ENCODE measurements at regions not wholly inside any gene's neighbourhood (a gene's known extent, or its start where the extent isn't known, plus 50 kb on each side); places are given as distances from the start of the nearest gene placed in this dataset.

DNA sequence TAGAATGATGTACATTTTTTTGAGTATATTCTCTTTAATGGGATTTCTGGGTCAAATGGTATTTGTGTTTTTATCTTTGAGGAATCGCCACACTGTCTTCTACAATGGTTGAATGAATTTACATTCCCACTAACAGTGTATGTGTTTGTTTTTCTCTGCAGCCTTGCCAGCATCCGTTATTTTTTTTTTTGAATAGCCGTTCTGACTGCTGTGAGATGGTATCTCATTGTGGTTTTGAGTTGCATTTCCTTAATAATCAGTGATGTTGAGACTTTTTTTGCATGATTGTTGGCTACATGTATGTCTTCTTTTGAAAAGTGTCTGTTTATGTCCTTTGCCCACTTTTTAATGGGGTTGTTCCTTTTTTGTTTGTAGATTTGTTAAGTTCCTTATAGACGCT lies 172.7 kb upstream of the CDH8 start:
- Histone ChIP-seq H3K4me2 (ENCODE audit: low read length) (no peak overlapping the region), H3K9me3 (replicated peaks; ENCODE audit: low read length) (peaks cover 2% of the 10 kb centered on the region), H3K4me3 (ENCODE audit: low read length) (no peak overlapping the region), H3K9ac (ENCODE audit: low read depth, low read length) (no peak overlapping the region), H3K27me3 (ENCODE audit: control insufficient read depth, insufficient read depth, low read length) (no peaks in the 10 kb centered on the region), H3K4me1 (ENCODE audit: control insufficient read depth, insufficient read depth, low read length) (no peaks in the 10 kb centered on the region), H3K36me3 (ENCODE audit: insufficient read depth, low read length) (no peaks in the 10 kb centered on the region)

DNA sequence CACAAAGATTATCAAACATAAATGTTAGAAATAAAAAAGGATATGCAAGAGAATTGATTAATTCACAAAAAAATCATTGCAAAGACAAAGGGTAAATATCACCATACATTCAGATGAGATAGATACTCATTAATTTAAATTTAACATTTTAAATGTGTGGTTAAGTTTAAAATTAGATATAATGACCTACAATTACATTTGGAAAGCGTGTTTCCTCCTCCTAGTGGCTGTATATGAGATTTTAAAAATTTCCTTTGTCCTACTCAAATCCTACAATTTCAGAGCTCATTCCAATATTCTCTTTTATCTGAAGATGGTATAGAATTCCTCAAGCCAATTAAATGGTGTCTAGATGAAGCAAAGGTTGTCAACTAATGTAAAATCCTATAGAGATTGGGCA lies 169.2 kb upstream of the CDH8 start:
- no peaks in the 10 kb centered on the region for H3K4me1 ChIP-seq (ENCODE audit: control insufficient read depth, insufficient read depth, low read length)
- no peak overlapping the region for H3K4me3 ChIP-seq (ENCODE audit: low read length)
- peaks cover 3% of the 10 kb centered on the region for H3K9me3 ChIP-seq (replicated peaks; ENCODE audit: low read length)
- no peak overlapping the region for H3K4me2 ChIP-seq (ENCODE audit: low read length)
- no peaks in the 10 kb centered on the region for H3K36me3 ChIP-seq (ENCODE audit: insufficient read depth, low read length)
- H3K27me3 ChIP-seq (ENCODE audit: control insufficient read depth, insufficient read depth, low read length): no peaks in the 10 kb centered on the region
- H3K9ac ChIP-seq (ENCODE audit: low read depth, low read length): no peak overlapping the region

DNA sequence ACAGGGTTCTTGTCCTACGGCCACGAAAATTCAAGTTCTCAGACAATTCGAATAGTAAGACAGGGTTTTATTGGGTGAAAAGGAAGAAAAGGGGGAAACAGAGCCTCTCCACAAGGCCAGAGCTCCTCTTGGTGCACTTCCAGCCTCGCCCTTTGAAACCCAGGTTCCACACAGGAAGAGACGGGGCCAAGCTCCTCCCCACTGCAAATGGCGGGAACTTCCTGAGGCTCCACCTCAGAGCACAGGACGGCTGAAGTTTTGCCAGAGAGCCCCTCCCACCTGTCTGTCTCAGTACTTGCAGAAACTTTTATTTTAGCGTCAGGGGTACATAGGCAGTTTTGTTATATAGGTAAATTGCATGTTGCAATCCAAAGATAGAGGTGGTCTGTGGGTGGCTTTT lies 165.7 kb upstream of the CDH8 start:
- no peaks in the 10 kb centered on the region for H3K4me1 ChIP-seq (ENCODE audit: control insufficient read depth, insufficient read depth, low read length)
- H3K27me3 ChIP-seq (ENCODE audit: control insufficient read depth, insufficient read depth, low read length): no peaks in the 10 kb centered on the region
- no peak overlapping the region for H3K9ac ChIP-seq (ENCODE audit: low read depth, low read length)
- H3K36me3 ChIP-seq (ENCODE audit: insufficient read depth, low read length): no peaks in the 10 kb centered on the region
- H3K9me3 ChIP-seq (replicated peaks; ENCODE audit: low read length): peaks cover 3% of the 10 kb centered on the region
- no peak overlapping the region for H3K4me2 ChIP-seq (ENCODE audit: low read length)
- no peak overlapping the region for H3K4me3 ChIP-seq (ENCODE audit: low read length)

DNA sequence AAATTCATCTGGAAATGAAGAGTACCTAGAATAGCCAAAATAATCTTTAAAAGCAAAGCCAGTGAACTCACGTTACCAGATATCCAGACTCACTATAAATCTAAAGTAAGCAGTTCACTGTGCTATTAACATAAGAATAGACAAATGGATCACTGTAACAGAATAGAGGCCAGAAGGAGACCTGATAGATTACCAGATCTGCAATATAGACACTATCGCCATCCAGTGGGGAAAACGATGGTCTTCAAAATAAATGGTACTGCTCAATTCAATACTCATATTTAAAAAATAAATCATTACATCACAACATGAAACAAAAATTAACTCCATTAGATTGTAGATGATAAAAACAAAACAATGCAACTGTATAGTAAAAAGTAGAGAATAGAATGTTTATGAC lies 158.6 kb upstream of the CDH8 start:
- no peak overlapping the region for H3K4me2 ChIP-seq (ENCODE audit: low read length)

DNA sequence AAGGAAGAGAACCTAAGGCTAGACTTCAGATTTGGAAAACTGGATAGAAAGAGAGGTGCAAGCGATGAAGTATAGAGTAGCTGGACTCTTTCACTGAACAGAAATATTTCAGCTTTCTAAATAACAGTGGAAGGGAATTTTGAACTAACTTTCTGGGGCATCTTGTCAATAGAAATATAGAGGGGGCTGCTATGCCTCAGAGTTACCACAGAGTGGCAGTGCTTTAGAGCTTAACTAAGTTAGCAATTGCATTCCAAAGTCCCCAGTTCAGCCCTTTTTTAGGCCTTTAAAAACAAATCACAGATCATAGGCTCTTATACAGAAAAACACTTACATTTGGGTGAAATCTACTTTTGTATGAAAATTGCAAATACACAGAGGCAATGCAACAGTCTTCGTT lies 154.2 kb upstream of the CDH8 start:
- Histone ChIP-seq H3K4me2 (ENCODE audit: low read length) (no peak overlapping the region), H3K9ac (ENCODE audit: low read depth, low read length) (no peak overlapping the region), H3K9me3 (replicated peaks; ENCODE audit: low read length) (peaks cover 10% of the 10 kb centered on the region), H3K4me1 (ENCODE audit: control insufficient read depth, insufficient read depth, low read length) (no peaks in the 10 kb centered on the region), H3K36me3 (ENCODE audit: insufficient read depth, low read length) (no peaks in the 10 kb centered on the region), H3K27me3 (ENCODE audit: control insufficient read depth, insufficient read depth, low read length) (no peaks in the 10 kb centered on the region), H3K4me3 (ENCODE audit: low read length) (no peak overlapping the region)

More for the DNA sequence above, 158.6 kb upstream of the CDH8 start:
- Histone ChIP-seq H3K36me3 (ENCODE audit: insufficient read depth, low read length) (no peaks in the 10 kb centered on the region), H3K27me3 (ENCODE audit: control insufficient read depth, insufficient read depth, low read length) (no peaks in the 10 kb centered on the region), H3K9me3 (replicated peaks; ENCODE audit: low read length) (peaks cover 5% of the 10 kb centered on the region), H3K4me3 (ENCODE audit: low read length) (no peak overlapping the region), H3K9ac (ENCODE audit: low read depth, low read length) (no peak overlapping the region), H3K4me1 (ENCODE audit: control insufficient read depth, insufficient read depth, low read length) (no peaks in the 10 kb centered on the region)

DNA sequence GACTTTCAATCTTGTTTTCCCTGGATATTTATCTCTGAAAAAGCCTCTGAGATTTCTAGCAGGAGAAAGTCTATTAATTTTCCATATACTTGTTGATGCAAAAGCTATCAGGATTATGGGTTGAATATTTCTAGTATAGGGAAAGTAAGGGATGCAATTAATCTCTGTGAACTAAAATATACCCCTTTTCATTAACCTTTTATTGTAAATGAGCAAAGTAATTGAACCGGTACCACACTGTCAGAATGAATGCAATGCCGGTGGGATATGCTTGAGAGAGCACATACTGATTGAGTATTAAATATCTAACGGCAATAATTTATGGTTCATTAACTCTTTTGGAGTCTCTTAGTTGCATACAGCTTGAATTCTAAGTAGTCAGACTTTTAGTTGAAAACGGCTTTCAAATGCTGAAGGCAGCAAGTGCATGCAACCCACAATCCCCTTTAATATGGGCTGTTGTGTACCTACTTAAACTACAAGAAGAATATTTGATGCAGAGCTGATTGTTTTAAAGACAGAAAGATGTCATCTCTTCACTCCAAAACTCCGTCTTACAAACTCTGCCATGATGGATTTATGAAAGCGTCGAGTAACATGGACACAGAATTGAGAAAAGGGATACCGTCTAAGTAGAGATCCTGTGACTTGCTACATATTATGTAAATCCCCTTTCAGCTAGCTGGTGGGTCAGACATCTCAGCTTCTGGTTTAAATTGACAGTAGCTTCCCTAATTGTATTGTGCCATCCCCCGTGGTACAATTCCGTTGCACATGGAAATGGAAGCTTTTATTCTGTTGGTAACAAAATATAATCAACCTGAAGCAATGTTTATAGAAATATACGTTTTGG lies 141.3 kb upstream of the CDH8 start:
- no peak overlapping the region for H3K4me3 ChIP-seq (ENCODE audit: low read length)
- no peaks in the 10 kb centered on the region for H3K27me3 ChIP-seq (ENCODE audit: control insufficient read depth, insufficient read depth, low read length)
- no peak overlapping the region for H3K4me2 ChIP-seq (ENCODE audit: low read length)
- H3K36me3 ChIP-seq (ENCODE audit: insufficient read depth, low read length): no peaks in the 10 kb centered on the region
- H3K9me3 ChIP-seq (replicated peaks; ENCODE audit: low read length): peaks cover 4% of the 10 kb centered on the region
- H3K9ac ChIP-seq (ENCODE audit: low read depth, low read length): no peak overlapping the region
- no peaks in the 10 kb centered on the region for H3K4me1 ChIP-seq (ENCODE audit: control insufficient read depth, insufficient read depth, low read length)

DNA sequence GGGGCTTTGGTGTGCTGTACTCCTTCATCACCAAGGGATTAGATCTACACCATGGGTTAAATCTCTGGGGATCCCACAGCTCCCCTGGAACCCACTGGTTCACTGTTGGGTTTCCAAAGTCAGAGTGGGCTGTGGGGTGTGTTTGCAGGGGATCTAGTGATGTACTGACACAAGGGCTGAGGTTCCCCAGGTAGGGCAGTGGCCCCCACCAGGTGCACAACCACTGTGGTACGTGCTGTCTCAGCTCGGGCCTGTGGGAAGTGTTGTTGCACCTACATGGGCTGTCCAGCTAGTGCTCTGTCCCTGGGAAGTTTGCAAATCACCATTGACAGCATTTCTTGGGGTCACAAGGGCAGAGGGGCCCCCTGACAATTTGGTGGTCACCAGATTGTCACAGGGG lies 134.4 kb upstream of the CDH8 start:
- Histone ChIP-seq H3K4me2 (ENCODE audit: low read length) (no peak overlapping the region), H3K4me3 (ENCODE audit: low read length) (no peak overlapping the region), H3K4me1 (ENCODE audit: control insufficient read depth, insufficient read depth, low read length) (no peaks in the 10 kb centered on the region), H3K27me3 (ENCODE audit: control insufficient read depth, insufficient read depth, low read length) (no peaks in the 10 kb centered on the region), H3K9me3 (replicated peaks; ENCODE audit: low read length) (peaks cover 4% of the 10 kb centered on the region), H3K36me3 (ENCODE audit: insufficient read depth, low read length) (no peaks in the 10 kb centered on the region), H3K9ac (ENCODE audit: low read depth, low read length) (no peak overlapping the region)

DNA sequence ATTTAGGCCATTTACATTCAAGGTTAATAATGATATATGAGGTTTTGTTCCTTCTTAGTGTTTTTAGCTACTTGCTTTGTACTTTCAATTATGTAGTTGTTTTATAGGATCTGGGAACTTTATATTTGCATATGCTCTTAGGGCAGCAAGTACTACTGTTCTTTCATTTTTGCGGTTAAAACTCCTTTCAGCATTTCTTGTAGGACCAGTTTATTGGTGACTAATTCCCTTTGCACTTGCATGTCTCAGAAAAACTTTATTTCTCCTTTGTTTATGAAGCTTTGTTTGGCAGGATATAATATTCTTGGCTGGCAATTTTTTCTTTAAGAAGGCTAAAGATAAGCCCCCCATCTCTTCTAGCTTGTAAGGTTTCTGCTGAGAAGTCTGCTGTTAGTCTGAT lies 131.3 kb upstream of the CDH8 start:
- H3K27me3 ChIP-seq (ENCODE audit: control insufficient read depth, insufficient read depth, low read length): no peaks in the 10 kb centered on the region
- no peak overlapping the region for H3K4me2 ChIP-seq (ENCODE audit: low read length)

DNA sequence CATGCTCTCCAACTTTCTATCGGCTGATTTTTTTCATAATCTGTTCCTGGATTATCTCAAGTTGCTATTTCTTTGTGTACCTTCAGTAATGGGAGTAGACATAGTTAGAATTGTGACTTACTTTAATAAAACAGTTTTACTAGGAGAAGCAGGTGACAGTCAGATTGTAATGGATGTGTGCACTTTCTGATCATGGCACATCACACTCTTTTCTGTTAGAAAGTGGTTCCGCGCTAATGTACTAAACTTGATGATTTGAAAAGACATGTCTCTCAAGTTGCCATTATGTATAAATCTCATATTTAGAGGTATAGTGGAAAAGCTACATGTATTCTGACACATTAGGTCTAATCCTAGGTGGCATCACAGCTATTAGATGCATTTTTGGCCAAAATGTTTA lies 121.3 kb upstream of the CDH8 start:
- Histone ChIP-seq H3K4me3 (ENCODE audit: low read length) (no peak overlapping the region), H3K9ac (ENCODE audit: low read depth, low read length) (no peak overlapping the region), H3K4me1 (ENCODE audit: control insufficient read depth, insufficient read depth, low read length) (no peaks in the 10 kb centered on the region), H3K9me3 (replicated peaks; ENCODE audit: low read length) (peaks cover 3% of the 10 kb centered on the region), H3K36me3 (ENCODE audit: insufficient read depth, low read length) (no peaks in the 10 kb centered on the region), H3K4me2 (ENCODE audit: low read length) (no peak overlapping the region), H3K27me3 (ENCODE audit: control insufficient read depth, insufficient read depth, low read length) (no peaks in the 10 kb centered on the region)

More for the DNA sequence above, 131.3 kb upstream of the CDH8 start:
- H3K4me3 ChIP-seq (ENCODE audit: low read length): no peak overlapping the region
- no peaks in the 10 kb centered on the region for H3K36me3 ChIP-seq (ENCODE audit: insufficient read depth, low read length)
- H3K9me3 ChIP-seq (replicated peaks; ENCODE audit: low read length): peaks cover 1% of the 10 kb centered on the region
- H3K9ac ChIP-seq (ENCODE audit: low read depth, low read length): no peak overlapping the region
- no peaks in the 10 kb centered on the region for H3K4me1 ChIP-seq (ENCODE audit: control insufficient read depth, insufficient read depth, low read length)

DNA sequence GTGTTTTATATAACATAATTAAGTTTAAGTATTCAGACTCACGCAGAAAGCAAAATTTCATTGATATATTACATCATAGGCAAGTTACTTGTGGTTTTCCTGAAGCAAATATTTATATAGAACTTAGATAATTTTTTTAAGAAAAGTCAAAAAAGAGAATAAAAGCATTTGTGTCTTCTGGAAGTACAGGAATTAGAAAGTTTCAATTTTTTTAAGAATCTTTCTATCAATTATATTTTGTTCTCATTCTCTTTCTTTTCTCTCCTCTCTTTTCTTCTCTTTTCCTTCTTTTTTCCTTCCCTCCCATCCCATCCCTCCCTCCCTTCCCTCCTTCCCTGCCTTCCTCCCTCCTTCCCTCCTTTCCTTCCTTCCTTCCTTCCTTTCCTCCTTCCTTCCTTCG lies 120.7 kb upstream of the CDH8 start:
- H3K4me3 ChIP-seq (ENCODE audit: low read length): no peak overlapping the region
- no peak overlapping the region for H3K4me2 ChIP-seq (ENCODE audit: low read length)
- no peaks in the 10 kb centered on the region for H3K9me3 ChIP-seq (replicated peaks; ENCODE audit: low read length)
- H3K27me3 ChIP-seq (ENCODE audit: control insufficient read depth, insufficient read depth, low read length): no peaks in the 10 kb centered on the region
- no peak overlapping the region for H3K9ac ChIP-seq (ENCODE audit: low read depth, low read length)
- H3K4me1 ChIP-seq (ENCODE audit: control insufficient read depth, insufficient read depth, low read length): no peaks in the 10 kb centered on the region
- no peaks in the 10 kb centered on the region for H3K36me3 ChIP-seq (ENCODE audit: insufficient read depth, low read length)

DNA sequence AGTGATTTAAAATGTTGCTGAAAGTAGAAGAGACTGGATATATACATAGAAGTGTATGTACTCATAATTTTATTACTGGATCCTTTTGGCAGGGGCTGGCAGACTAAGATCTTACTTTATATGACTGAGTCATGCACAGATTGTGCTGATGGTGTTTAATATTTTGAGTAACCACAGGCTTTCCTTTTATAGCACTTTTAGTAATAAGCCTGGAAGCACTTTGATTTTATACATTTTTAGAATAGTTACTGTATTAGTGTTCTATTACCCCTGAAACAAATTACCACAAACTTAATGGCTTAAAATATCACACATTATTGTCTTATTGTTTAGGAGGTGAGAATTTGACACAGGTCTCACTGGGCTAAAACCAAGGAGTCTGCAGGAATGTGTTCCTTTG lies 113.4 kb upstream of the CDH8 start:
- Histone ChIP-seq H3K9me3 (replicated peaks; ENCODE audit: low read length) (no peaks in the 10 kb centered on the region), H3K4me3 (ENCODE audit: low read length) (no peak overlapping the region), H3K9ac (ENCODE audit: low read depth, low read length) (no peak overlapping the region), H3K27me3 (ENCODE audit: control insufficient read depth, insufficient read depth, low read length) (no peaks in the 10 kb centered on the region), H3K4me2 (ENCODE audit: low read length) (no peak overlapping the region), H3K4me1 (ENCODE audit: control insufficient read depth, insufficient read depth, low read length) (no peaks in the 10 kb centered on the region), H3K36me3 (ENCODE audit: insufficient read depth, low read length) (no peaks in the 10 kb centered on the region)

DNA sequence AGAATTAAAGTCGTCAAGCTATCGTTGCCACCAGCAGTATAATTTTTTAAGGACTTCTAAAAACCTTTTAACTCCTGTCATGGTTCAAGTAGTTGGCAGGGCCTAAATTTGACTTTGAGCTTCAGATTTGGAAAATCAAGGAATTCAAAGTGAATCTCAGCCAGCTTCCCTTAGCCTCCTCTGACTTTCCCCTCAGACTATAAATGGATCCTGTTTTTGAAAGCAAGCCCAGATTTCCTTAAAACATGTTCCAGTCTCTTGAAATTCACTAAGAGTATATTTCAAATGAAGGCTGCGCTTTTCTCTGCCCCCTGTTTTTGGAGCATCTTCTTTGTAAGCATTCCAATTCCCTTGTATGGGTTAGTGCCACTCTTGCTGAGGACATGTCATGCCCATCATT lies 101.8 kb upstream of the CDH8 start:
- H3K4me3 ChIP-seq (ENCODE audit: low read length): no peak overlapping the region
- H3K4me1 ChIP-seq (ENCODE audit: control insufficient read depth, insufficient read depth, low read length): no peaks in the 10 kb centered on the region
- H3K9ac ChIP-seq (ENCODE audit: low read depth, low read length): no peak overlapping the region
- H3K27me3 ChIP-seq (ENCODE audit: control insufficient read depth, insufficient read depth, low read length): no peaks in the 10 kb centered on the region
- peaks cover 21% of the 10 kb centered on the region for H3K9me3 ChIP-seq (replicated peaks; ENCODE audit: low read length)
- no peak overlapping the region for H3K4me2 ChIP-seq (ENCODE audit: low read length)
- H3K36me3 ChIP-seq (ENCODE audit: insufficient read depth, low read length): no peaks in the 10 kb centered on the region
